ENCODE measurements at regions not wholly inside any gene's neighbourhood (a gene's known extent, or its start where the extent isn't known, plus 50 kb on each side); places are given as distances from the start of the nearest gene placed in this dataset.

DNA sequence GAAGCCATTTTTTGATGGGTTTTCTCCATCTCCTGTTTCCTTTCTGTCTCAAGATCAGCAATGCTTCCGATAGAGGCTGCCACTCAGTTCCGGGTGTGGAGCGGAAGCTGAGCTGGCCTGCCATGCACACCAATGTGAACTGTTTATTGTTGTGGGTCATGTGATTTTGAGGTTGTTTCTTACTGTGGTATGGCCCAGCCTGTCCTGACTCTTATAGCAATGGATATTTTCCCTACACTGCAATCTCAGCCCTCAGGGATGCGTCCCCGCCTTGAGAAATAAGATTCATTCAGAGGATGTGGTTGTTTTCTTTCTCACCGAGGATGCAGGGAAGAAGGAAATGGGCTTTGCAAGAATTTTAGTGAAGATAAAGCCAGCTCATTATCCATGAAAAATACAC lies 134.7 kb downstream of the PFKFB3 start (continued):
- TF ChIP-seq DMBX1 (CRISPR knock-in tag; IDR thresholded peaks at IDR 0.05; ENCODE audit: borderline replicate concordance) (no peak), GABPA (tag; conservative IDR thresholded peaks at IDR 0.05; ENCODE audit: low read depth) (peak; percentile 62), IRF2 (CRISPR knock-in tag; IDR thresholded peaks at IDR 0.05) (no peak), KAT7 (CRISPR knock-in tag; IDR thresholded peaks at IDR 0.05; ENCODE audit: borderline replicate concordance) (no peak), PYGO2 (tag; IDR thresholded peaks at IDR 0.05) (no peak), ETV1 (tag; conservative IDR thresholded peaks at IDR 0.05; ENCODE audit: low read depth) (0 out of 2 replicates have a peak, but pooled peaks have one; percentile 17), RFX1 (IDR thresholded peaks at IDR 0.05) (no peak), ARNT (IDR thresholded peaks at IDR 0.05) (no peak), EHMT2 (IDR thresholded peaks at IDR 0.05) (peak; percentile 12; the same call in 1 of the 2 replicates), NFE2 (IDR thresholded peaks at IDR 0.05; ENCODE audit: low read depth) (no peak), ZNF263 (CRISPR knock-in tag; IDR thresholded peaks at IDR 0.05; ENCODE audit: borderline replicate concordance) (no peak), CBX2 (IDR thresholded peaks at IDR 0.05; ENCODE audit: insufficient read depth, low read length, poor library complexity, severe bottlenecking) (no peak), HDAC8 (tag; IDR thresholded peaks at IDR 0.05) (no peak), RBFOX2 (IDR thresholded peaks at IDR 0.05; ENCODE audit: low read depth, low read length) (no peak), FOXK2 (conservative IDR thresholded peaks at IDR 0.05 in 1 of 2, IDR thresholded peaks at IDR 0.05 in 1 of 2; ENCODE audit: low read depth in 2 of 2) (no peak), ZNF561 (CRISPR knock-in tag; conservative IDR thresholded peaks at IDR 0.05) (no peak), ZNF217 (CRISPR knock-in tag; IDR thresholded peaks at IDR 0.05) (no peak)
- TF ChIP-seq, protein P1, sequence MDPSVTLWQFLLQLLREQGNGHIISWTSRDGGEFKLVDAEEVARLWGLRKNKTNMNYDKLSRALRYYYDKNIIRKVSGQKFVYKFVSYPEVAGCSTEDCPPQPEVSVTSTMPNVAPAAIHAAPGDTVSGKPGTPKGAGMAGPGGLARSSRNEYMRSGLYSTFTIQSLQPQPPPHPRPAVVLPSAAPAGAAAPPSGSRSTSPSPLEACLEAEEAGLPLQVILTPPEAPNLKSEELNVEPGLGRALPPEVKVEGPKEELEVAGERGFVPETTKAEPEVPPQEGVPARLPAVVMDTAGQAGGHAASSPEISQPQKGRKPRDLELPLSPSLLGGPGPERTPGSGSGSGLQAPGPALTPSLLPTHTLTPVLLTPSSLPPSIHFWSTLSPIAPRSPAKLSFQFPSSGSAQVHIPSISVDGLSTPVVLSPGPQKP (CRISPR knock-in tag; IDR thresholded peaks at IDR 0.05): no peak
- TF ChIP-seq, protein P2, sequence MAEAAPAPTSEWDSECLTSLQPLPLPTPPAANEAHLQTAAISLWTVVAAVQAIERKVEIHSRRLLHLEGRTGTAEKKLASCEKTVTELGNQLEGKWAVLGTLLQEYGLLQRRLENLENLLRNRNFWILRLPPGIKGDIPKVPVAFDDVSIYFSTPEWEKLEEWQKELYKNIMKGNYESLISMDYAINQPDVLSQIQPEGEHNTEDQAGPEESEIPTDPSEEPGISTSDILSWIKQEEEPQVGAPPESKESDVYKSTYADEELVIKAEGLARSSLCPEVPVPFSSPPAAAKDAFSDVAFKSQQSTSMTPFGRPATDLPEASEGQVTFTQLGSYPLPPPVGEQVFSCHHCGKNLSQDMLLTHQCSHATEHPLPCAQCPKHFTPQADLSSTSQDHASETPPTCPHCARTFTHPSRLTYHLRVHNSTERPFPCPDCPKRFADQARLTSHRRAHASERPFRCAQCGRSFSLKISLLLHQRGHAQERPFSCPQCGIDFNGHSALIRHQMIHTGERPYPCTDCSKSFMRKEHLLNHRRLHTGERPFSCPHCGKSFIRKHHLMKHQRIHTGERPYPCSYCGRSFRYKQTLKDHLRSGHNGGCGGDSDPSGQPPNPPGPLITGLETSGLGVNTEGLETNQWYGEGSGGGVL (CRISPR knock-in tag; IDR thresholded peaks at IDR 0.05): no peak
- TF ChIP-seq, protein P3, sequence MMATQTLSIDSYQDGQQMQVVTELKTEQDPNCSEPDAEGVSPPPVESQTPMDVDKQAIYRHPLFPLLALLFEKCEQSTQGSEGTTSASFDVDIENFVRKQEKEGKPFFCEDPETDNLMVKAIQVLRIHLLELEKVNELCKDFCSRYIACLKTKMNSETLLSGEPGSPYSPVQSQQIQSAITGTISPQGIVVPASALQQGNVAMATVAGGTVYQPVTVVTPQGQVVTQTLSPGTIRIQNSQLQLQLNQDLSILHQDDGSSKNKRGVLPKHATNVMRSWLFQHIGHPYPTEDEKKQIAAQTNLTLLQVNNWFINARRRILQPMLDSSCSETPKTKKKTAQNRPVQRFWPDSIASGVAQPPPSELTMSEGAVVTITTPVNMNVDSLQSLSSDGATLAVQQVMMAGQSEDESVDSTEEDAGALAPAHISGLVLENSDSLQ (IDR thresholded peaks at IDR 0.05): 0 out of 2 replicates have a peak, but pooled peaks have one; percentile 18
- TF ChIP-seq, protein P4, sequence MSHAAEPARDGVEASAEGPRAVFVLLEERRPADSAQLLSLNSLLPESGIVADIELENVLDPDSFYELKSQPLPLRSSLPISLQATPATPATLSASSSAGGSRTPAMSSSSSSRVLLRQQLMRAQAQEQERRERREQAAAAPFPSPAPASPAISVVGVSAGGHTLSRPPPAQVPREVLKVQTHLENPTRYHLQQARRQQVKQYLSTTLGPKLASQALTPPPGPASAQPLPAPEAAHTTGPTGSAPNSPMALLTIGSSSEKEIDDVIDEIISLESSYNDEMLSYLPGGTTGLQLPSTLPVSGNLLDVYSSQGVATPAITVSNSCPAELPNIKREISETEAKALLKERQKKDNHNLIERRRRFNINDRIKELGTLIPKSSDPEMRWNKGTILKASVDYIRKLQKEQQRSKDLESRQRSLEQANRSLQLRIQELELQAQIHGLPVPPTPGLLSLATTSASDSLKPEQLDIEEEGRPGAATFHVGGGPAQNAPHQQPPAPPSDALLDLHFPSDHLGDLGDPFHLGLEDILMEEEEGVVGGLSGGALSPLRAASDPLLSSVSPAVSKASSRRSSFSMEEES (CRISPR knock-in tag; IDR thresholded peaks at IDR 0.05): peak; percentile 57
